Peyer's patch (tissue), 4 donors: ENCODE measurements at regions not wholly inside any gene's neighbourhood (a gene's known extent, or its start where the extent isn't known, plus 50 kb on each side); places are given as distances from the start of the nearest gene placed in this dataset.

Experiments
- CTCF ChIP-seq, 6 experiments: fragments of 450-650 bp in 4 of 6; fragments of 200-600 bp in 2 of 6; sonication (generic) in 1 of 6; IDR thresholded peaks; one replicate each; pipeline ENCODE4 v1.5.1; 2017 to 2019; ENCODE audit warnings: antibody characterized with exemption in 6 of 6, mild to moderate bottlenecking in 3 of 6, moderate library complexity in 1 of 6
- POLR2A ChIP-seq, 2 donors: fragments of 450-650 bp; IDR thresholded peaks; one replicate each; pipeline ENCODE4 v1.5.1; 2017; ENCODE audit warnings: antibody characterized with exemption in 2 of 2, mild to moderate bottlenecking in 2 of 2, moderate library complexity in 2 of 2

DNA sequence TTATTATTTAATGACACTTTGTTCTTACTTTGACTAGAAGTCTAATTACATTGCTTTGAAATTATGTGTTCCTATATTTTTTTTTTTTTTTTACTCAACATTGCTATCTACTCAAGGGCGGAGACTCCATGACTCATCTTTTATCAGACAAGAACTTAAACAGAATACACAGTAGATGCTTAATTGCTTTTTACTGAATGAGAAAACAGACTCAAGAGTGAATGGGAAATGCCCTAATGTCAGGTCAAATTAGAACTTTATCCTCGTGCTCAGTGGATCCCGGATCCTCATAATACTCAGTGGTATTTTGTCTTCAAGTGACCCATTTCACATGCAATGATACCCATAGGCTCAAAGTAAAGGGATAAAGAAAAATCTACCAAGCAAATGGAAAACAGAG lies 954.5 kb upstream of the IGFBP7 start:
- TF ChIP-seq CTCF (IDR thresholded peaks at IDR 0.05) (no peak), POLR2A (IDR thresholded peaks at IDR 0.05) (no peak)
